ENCODE measurements at regions not wholly inside any gene's neighbourhood (a gene's known extent, or its start where the extent isn't known, plus 50 kb on each side); places are given as distances from the start of the nearest gene placed in this dataset.

DNA sequence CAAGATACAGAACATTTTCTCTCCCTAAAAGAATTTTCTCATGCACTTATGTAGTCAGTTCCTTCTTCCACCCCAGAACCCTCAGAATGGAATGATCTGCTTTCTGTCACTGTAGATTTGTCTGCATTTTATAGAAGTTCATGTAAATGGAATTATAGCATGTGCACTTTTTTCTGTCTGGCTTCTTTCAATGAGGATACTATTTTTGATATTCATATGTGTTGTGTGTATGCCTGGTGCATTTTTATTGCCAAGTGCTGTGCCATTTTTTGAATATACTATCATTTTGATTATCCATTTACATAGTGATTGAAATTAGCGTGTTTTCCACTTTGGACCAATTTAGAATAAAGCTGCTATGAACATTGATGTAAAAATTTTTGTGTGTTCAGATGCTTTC is 156.6 kb upstream of the ALCAM start:
- TF ChIP-seq POLR2A (IDR thresholded peaks at IDR 0.05) (no peak), POLR2AphosphoS5 (IDR thresholded peaks at IDR 0.05) (no peak), EP300 (IDR thresholded peaks at IDR 0.05) (no peak)
- TF ChIP-seq, protein P1, sequence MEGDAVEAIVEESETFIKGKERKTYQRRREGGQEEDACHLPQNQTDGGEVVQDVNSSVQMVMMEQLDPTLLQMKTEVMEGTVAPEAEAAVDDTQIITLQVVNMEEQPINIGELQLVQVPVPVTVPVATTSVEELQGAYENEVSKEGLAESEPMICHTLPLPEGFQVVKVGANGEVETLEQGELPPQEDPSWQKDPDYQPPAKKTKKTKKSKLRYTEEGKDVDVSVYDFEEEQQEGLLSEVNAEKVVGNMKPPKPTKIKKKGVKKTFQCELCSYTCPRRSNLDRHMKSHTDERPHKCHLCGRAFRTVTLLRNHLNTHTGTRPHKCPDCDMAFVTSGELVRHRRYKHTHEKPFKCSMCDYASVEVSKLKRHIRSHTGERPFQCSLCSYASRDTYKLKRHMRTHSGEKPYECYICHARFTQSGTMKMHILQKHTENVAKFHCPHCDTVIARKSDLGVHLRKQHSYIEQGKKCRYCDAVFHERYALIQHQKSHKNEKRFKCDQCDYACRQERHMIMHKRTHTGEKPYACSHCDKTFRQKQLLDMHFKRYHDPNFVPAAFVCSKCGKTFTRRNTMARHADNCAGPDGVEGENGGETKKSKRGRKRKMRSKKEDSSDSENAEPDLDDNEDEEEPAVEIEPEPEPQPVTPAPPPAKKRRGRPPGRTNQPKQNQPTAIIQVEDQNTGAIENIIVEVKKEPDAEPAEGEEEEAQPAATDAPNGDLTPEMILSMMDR (IDR thresholded peaks at IDR 0.05) = no peak

Measured in sigmoid colon (tissue), 4 donors.